Activated CD4-positive, alpha-beta T cell treated with anti-CD3 and anti-CD28 coated beads for 24 hours (primary cell): ENCODE measurements at regions not wholly inside any gene's neighbourhood (a gene's known extent, or its start where the extent isn't known, plus 50 kb on each side); places are given as distances from the start of the nearest gene placed in this dataset.
"Not testable (repeated sequence)": the region's sequence is repeated elsewhere in the genome, so short reads cannot be mapped to it uniquely, and the experiment has no call there.

Experiments used
- DNase-seq, 2 donors: peaks; one replicate each; pipeline ENCODE4 v3.0.0-alpha.2; 2020; ENCODE audit warnings: low read depth in 2 of 2

DNA sequence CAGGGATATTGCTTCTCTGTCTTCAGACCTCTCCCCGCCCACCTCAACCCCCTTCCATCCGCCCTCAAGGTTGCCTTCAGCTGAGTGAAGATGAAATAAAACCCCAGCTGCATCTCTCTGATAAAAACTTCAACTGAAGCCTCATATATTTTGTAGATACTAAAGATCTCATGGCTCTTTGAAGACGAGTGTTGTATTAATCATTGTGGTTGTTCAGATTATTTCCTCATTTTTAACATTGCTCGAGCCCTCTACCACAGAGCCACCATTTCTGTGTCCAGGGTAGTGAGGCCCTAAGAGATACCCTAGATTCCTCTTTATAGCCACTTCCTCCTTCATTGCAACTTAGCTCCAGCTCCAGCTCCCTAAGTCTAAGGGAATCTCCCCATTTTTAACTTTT lies 312.8 kb upstream of the ZNF507 start:
- no peak for DNase-seq

DNA sequence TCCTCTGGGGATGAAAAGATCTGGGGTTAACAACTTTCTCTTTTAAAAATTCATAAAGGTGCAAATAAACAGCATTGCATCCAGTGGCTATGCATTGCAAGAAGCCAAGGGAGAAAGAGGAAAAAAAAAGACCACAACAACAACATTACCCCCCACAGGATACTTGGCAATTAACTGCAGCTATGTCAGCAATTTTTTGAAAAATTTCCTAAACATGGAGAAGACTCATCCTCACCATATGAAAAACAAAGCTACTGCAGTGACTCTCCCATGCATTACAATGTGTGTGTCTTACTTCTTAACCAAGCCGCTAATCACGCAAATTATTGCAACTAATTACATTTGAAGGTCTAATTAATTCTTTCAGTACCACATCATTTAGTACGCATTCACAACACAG lies 309.8 kb upstream of the ZNF507 start:
- DNase-seq: no peak

DNA sequence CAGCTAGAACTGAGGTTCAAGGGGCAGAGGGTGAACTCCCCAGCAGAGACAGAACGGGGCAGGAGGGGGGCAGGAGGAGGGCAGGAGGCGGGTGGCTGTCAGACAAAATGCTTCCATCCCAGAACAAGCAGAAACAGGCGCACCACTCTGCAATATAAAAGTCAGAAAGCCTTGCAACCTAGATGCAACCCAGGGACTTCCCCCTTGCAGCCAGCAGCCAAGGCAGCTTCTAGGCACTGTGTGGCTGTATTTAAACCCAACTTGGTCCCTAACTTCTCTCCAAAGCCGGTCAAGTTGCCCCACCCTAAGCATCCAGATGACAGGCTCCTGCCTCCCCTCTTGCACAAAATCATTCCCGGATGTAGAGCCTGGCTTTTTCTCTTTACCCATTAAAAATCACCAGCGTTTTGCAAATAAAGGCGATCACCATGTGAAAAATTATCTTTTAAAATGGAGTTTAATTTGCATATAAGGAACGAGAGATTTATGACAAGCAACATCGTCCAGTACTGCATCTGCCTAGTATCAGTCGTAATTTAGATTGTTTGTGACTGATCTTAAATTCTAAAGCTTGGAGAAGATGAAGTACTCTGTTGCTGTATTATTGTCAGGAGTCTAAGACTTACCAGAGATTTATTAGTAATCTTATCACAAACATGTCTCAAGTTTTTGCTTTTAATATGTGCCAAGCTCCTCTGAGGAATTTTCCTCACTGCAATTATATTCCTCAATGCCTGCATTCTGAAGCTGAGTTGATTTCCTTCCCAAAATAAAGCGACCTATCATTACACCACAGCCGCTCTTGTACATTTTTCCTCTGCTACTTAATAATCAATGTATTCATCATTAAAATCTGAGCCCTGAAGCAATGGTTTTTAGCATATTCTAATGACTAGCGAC lies 307.1 kb upstream of the ZNF507 start:
- DNase-seq: no peak

DNA sequence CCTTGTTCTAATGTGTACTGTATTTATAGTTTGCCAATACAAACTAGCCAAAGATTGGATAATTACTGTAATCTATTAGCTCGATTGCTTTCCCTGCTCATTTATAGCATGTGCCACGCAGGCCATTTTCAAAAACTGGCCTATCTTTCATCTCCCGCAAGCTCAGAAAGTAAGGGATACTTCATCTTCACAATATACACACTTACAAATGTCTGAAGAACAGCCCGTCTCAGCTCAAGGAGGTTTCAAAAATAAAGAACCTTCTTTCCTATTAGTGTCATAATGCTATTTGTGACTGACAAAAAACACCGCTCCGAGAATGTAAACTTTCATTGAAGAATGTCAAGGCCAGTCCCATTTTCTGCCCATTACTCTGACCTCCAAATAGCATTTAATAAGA lies 306.4 kb upstream of the ZNF507 start:
- DNase-seq: no peak

DNA sequence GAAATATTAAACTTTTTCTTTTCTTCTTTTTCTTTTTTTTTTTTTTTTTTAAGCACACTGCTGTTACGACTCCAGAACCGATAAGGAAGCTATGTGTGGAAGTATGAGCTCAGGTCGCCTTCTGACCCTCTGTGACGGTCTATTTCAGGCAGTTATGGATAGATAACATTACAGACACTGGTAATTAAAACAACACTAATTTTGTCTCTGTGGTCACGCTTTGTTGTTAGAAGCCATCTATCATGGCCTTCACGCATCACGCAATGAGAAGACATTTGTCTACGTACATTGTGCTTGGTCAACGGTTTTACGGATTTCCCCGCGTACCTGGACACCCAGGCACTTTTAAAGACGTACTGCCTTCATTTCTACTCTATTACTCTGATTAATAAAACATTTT lies 306.0 kb upstream of the ZNF507 start:
- DNase-seq: no peak

DNA sequence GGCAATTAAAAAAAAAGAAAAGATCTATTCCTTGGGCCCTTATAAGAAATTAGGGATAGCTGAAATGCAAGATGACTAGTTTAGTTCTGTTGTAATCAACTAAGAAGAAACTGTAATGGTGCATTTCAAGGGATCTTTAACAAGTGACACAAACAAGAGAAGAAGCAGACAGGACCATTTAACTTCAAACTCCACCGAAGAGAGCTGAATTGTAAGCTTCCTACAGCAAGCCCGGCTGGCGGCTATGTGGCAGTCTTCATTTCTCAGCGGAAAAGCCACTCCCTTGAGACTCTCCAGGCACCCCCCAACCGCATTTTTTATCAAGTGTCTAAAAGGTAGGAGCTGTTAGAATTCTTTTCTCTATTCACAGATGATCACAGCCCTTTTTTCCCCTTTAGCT lies 305.2 kb upstream of the ZNF507 start:
- DNase-seq: no peak

DNA sequence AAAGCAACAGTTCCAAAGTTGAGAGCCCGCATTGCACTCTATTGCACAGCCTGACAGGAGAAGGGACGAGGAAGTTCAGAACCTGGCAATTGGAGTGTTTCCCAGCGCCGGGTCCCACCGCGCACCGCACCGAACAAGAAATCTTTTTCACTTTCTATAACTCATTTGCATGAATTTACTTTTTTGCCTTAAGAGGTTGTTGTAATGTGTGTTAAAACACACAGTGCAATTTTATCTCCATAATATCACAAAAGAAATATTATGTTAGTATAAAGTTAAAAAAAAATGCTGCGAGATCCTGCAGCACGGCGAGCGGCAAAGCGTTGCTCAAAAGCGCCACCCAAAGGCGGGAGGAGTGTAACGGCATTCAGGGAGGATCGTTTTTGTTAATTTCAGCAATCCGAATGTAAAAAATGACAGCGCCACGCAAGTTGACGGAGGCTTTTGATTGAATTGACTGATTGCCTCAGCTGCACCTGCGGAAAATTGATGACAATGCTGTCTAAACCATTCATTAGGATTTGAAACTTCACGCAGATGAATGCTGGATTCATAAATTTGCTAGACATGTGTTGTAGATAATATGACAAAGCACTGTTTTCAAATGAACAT lies 303.6 kb upstream of the ZNF507 start:
- peak in 1 of 2 donors; percentile 15 for DNase-seq

DNA sequence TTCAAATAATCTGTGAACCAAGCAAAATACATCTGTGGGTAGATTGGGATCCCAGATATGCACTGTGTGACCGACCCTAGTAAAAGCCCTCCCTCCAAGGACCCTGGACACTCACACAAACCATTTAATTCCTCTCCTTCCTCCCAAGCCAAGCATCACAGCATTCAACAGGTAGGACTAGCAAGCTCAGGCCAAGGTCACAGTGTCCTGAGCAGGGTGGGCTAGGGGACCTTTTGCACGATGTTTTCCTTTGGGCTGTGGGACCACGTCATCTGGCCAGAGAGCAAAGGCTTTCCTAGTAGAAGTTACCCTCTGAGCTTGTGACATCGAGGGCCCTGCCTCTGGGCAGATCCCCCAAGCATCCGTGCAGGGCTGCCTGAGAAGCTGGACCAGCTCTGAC lies 297.6 kb upstream of the ZNF507 start:
- no peak for DNase-seq

DNA sequence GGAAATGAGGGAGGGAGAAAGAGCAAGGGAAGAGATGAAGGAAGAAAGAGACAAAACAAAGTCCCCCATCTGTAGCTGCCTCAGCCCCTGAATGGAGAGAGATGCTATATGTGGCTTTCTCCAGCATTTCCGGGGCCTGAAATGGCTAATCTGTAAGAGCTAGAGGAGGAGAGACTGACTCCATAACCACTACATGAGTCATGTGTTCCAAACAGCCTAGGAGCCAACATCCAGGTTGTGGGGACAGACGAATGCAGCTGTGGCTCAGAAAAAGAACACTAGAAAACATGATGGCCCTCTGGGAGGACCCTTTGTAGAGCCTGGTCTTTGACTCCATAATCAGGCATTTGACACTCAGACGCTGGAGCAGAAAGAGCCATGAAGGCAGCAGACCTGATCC lies 292.0 kb upstream of the ZNF507 start:
- DNase-seq: no peak

DNA sequence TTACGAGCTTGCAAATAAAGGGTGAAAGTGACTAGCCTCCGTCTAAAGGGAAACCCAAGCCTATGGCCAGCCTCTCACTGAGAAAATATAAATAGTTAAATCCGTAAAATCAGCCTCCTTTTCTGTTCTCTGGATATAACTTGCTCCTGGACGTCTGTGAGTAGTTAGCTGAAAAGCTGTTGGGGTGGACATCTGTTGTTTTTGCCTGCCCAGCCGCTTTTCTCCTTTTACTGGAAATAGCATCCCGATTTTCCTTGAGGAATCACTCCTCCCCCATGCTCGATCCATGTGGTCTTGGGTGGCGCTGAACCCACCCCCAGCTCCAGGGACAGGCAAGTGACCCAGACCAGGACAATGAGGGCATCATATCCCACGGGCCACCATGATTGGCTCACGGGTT lies 291.5 kb upstream of the ZNF507 start:
- no peak for DNase-seq

DNA sequence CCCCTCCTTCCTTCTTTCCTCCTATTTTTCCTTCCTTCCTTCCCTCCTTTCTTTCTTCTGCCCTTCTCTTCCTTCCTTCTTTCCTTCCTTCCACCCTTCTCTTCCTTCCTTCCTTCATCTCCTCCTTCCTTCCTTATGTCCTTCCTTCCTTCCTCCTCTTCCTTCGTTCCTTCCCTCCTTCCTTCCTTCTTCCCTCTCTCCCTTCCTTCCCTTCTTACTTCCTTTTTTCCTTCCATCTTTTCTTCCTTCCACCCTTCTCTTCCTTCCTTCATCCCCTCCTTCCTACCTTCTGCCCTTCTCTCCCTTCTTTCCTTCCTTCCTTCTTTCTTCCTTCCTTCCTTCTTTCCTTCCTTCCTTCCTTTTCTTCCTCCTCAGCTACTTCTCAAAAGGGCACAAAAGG lies 287.3 kb upstream of the ZNF507 start:
- DNase-seq: no peak

DNA sequence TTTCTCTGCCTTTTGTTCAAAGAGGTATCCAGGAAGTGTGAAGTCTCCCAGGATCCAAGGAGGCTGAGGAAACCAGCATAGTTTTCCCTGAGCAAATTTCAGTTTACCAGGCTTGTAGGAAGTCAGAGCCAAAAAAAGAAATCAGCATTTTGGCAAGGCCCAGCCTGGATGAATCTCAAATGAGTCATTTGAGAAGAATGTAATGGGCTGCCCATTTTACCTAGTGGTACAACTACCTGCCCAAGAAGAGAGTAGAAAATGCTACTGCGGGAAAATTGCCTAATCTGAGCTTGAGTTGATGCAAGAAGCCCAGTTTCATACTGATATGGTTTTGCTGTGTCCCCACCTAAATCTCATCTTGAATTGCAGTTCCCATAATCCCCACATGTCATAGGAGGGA lies 284.1 kb upstream of the ZNF507 start:
- no peak for DNase-seq

DNA sequence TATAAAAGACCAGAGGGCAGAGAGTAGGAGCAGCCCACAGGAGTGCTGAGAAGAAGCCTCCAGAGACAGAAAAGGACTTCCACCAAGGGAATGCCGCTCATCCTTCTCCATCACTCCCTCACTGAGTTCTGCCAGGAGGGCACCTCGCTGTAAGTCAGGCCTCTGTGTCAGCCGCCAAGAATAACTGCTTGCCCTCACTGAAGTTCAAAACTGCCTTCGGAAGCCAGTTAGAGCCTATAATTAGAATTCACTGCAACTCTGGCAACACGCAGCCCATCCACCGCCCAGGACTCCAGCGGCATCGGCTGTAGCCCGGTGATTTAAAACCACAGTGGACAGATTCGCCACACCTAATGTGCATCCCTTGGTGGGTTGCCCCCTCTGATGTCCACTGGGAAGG lies 281.8 kb upstream of the ZNF507 start:
- no peak for DNase-seq

DNA sequence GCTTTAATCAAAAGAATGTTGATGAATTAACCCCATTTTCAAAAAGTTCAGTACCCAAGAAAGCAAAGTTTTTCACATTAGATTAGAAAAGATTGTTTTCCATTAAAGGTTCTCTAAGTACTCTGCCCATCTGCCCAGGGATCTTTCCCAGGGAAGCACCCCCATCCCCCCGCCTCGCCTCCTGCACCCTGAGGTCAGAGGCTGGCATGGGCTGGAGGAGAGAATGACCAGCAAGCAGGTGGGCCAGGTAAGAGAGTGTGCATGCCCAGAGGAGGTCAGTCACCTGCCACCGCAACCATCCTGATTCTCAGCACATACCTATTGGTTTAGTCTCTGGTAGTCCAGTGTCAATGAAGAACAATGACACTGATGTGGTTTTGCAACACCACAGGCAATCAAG lies 279.4 kb upstream of the ZNF507 start:
- DNase-seq: no peak

DNA sequence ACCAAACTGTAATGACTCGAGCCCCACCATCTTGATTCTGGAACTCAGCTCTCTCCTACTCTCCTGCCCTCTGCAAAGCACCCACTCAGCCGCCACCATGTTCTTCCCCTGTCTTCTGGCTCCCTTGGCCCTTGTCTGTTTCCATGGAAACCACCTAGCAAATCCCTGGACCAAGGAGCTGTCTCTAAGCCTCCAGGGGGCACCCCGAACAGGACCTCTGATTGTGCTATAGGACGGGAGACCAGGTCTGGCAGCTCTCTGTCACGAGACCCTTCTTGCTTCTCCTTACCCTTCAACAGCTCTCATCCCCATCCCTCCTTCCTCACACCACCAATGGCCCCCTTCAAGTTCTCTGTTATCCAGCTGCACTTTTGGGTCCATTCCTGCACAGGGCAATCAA lies 277.7 kb upstream of the ZNF507 start:
- no peak for DNase-seq

DNA sequence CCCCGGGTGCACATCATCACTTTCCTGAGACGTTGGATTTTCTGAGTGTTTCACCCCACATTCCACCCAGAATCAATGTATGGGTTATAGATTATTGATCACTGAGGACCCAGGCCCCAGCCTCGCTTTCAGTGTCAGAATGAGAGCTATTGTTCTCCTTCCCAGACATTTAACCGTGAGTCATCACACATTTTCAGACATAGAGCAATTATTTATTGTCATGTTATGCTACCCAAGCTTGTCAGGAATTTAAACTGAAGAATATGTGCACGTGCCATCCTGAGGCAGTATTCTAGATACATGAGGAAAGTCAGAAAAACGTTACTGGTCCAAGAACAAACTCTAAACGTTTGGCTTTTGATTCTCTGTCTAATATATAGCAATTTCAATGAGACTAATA lies 276.6 kb upstream of the ZNF507 start:
- DNase-seq: no peak

DNA sequence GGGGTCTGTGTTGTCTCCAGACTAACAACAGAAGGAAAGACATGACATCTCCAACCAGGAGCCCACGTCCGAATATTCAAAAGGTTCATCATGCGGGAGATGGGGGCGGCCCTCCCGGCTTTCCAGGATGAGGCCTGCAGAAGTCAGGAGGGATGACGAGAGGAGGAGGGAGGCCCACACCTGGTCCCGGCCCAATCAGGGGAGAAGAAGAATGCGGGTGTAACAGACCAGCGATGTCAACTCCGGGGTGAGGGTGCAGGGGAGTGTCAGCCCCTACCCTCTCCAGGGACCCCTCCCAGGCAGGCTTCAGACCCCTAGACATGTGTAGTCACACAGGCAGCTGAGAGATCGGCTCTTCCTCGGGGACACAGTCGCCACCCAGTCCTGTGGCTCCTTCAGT lies 275.3 kb upstream of the ZNF507 start:
- no peak for DNase-seq

DNA sequence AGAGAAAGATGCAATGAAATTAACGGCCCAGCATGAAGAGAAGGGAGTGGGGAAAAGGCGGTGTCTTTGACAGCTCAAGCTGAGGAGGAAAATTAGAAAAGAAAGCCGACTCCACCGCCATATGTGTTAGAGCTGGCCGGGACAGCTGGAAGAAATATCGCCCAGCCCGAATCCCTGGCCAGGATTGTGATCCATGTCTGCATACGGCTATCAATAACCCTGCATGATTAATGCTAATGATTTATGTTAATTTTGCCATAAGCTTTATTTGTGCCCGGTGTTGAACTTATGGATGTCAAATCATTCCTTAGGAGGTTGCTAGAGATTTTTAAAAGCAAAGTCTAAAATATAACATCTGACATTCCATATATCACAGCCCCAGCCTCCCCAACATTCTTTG lies 263.4 kb upstream of the ZNF507 start:
- no peak for DNase-seq

DNA sequence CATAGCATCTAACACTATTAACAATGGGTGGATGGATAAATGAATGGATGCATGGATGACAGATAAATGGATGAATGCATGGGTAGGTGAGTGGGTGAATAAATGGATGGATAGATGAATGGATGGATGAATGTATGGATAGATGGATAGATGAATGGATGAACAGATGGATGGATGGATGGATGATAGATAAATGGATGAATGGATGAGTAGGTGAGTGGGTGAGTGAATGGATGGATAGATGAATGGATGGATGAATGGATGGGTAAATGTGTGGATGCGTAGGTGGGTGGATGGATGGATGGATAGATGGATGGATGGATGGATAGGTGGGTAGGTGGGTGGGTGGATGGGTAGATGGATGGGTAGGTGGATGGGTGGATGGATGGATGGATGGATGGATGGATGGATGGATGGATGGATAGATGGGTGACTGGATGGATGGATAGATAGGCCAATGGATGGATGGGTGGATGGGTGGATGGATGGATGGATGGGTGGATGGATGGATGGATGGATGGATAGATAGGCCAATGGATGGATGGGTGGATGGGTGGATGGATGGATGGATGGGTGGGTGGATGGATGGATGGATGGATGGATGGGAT lies 260.6 kb upstream of the ZNF507 start:
- not testable (repeated sequence) for DNase-seq

DNA sequence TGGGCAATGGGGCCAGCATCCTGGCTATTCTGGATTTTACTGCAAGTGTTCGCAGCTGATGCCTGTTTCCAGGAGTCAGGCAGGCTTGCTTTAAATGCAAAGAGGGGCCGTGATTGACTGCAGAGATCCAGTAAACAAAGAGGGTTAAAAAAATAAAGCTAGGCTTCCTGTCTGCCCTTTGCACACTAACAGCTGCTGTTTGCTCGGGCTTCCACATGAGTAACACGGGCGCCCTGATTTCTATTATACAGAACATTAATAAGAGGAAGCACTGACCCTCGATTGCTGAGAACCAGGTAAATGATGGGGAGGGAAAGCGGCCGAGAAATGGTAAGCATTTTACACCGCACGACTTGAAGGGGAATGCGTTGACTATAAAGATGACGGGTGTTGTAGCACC lies 254.2 kb upstream of the ZNF507 start:
- no peak for DNase-seq

DNA sequence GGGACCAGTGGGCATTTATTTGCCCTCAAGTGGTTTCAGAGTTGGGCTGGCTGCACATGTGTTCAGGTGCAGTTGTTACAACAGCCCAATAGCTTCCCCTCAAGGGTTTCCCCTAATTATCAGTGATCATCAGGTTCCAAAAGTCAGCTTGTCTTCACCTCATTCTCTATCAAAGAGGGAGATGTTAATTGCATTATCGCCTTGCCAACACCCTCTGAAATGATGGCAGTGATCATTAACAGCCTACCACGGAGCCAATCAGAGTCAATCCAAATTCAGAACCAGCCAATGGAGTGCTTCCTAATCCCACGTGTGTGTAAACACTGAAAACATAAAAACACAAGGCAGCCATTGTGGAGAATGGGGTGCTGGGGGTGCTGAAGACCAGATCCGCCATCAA lies 248.4 kb upstream of the ZNF507 start:
- no peak for DNase-seq

DNA sequence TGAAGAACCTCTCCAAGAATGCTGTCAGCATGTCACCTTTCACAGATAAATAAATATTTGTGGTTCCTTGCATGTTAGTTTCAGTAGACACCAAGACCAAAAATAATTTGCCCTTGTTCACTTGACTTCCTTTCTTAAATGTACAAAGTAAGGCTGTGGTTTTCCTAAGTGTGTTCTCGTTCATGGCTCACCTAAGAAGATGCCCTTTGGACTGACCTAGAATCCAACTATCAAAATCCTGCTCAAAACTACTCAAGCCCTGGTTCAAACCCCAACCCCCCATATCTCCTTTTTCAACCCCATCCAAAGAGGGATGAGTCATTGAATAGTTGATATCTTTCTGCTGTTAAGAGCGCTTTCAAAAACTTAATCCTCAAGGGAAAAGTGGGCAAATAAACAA lies 247.8 kb upstream of the ZNF507 start:
- DNase-seq: no peak

DNA sequence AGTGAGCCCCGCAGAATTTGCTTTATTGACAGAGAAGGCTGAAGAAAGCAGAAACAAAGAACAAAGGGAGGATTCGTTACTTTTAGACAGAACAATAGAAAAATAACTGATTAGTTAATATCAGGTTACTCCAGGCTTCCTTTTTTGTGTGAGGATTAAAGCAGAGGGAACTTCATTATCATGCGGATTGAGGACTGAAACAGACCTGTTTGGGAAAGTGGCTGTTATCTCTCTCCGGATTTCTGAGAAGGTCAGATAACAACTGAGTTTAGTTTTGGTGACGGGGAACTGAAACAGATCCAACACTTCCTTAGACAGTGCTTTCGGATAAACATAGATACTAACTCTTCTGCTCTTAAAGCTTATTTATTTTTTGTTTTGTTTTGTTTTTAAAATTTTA lies 246.4 kb upstream of the ZNF507 start:
- DNase-seq: no peak
